A673 (cell line): ENCODE measurements at regions not wholly inside any gene's neighbourhood (a gene's known extent, or its start where the extent isn't known, plus 50 kb on each side); places are given as distances from the start of the nearest gene placed in this dataset.

ENCODE experiments used
- EZH2 ChIP-seq: fragments of 200-600 bp; sonication (generic); IDR thresholded peaks from 2 replicates; pipeline ENCODE4 v1.6.1; 2017; ENCODE audit warnings: borderline replicate concordance, low read depth, mild to moderate bottlenecking, mixed read lengths, antibody characterized with exemption, low read length; ENCODE audit not compliant: poor library complexity, severe bottlenecking
- TF ChIP-seq, protein P1 (sequence below): fragments of 300-800, 200-600 bp; sonication (generic); conservative IDR thresholded peaks from 2 replicates; pipeline ENCODE4 v1.5.1; 2017; ENCODE audit warnings: low read depth, mild to moderate bottlenecking, antibody characterized with exemption, low read length, moderate library complexity, mixed read lengths

- TF ChIP-seq, protein P1, sequence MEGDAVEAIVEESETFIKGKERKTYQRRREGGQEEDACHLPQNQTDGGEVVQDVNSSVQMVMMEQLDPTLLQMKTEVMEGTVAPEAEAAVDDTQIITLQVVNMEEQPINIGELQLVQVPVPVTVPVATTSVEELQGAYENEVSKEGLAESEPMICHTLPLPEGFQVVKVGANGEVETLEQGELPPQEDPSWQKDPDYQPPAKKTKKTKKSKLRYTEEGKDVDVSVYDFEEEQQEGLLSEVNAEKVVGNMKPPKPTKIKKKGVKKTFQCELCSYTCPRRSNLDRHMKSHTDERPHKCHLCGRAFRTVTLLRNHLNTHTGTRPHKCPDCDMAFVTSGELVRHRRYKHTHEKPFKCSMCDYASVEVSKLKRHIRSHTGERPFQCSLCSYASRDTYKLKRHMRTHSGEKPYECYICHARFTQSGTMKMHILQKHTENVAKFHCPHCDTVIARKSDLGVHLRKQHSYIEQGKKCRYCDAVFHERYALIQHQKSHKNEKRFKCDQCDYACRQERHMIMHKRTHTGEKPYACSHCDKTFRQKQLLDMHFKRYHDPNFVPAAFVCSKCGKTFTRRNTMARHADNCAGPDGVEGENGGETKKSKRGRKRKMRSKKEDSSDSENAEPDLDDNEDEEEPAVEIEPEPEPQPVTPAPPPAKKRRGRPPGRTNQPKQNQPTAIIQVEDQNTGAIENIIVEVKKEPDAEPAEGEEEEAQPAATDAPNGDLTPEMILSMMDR: no peak
- no peak for TF ChIP-seq EZH2
Observed at GRCh38 chr1:4085546-4085945, 185.5 kb upstream of the C1orf174 start.
